GM12874 (cell line): ENCODE measurements at regions not wholly inside any gene's neighbourhood (a gene's known extent, or its start where the extent isn't known, plus 50 kb on each side); places are given as distances from the start of the nearest gene placed in this dataset.

Experiments used
- CTCF ChIP-seq: IDR thresholded peaks from 2 replicates; pipeline ENCODE4 v1.5.1; 2011; ENCODE audit warnings: low read depth, mild to moderate bottlenecking, control low read depth, low read length, moderate library complexity; ENCODE audit not compliant: insufficient read depth

DNA sequence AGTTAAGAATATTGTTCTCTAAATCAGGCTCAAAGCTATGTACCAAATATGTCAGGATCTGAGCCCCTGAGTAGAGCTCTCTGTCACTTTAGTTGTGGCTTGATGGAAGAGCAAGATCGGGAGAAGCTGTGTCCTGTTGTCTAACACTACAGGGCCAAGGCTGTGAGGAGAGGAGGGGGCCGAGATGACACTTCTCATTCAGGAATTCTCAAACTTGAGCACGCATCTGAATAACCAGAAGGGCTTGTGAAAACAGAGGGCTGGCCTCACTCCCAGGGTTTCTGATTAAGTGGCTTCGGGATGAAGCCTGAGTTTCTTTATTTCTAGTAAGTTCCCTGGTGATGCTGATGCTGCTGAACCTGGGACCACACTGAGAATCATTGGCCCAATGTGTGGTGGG is 209.2 kb upstream of the DAB1 start:
- TF ChIP-seq CTCF = no peak

DNA sequence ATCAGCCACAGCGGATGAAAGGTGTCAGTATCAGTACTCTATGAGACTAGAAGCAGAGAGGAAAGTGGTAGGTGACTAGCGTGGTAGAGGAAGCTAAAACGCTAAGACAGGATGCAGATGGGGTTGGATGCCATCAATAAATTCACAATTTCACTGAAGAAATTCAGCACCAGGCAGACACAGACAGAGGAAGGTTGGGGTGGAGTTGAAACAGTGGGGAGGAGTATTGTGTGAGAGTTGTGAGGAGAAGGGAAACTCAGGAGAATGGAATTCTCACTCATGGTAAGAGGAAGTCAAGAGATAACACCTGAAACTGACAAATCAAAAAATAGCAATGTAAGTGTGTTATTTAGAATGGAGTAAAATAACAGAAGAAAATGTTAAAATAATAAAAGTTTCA is 208.5 kb upstream of the DAB1 start:
- TF ChIP-seq CTCF = no peak

DNA sequence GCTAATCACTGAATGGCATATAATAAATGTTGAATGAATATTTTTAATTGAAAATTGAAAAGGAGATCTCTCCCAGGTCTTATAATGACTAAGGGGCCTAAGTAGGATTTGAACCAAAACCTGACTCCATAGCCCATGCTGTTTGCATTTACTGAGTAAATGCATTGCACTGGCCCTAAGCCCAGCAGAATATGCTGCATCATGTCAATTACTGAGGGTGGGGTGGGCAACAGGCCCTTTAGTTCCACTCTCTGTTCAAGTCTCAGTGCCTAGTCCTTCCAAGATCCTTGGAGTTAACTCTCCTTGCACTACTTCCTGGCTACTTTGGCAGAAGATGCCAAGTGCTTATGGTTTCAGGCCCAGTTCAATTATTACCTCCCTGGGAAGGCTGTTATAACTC is 203.8 kb upstream of the DAB1 start:
- no peak for TF ChIP-seq CTCF

DNA sequence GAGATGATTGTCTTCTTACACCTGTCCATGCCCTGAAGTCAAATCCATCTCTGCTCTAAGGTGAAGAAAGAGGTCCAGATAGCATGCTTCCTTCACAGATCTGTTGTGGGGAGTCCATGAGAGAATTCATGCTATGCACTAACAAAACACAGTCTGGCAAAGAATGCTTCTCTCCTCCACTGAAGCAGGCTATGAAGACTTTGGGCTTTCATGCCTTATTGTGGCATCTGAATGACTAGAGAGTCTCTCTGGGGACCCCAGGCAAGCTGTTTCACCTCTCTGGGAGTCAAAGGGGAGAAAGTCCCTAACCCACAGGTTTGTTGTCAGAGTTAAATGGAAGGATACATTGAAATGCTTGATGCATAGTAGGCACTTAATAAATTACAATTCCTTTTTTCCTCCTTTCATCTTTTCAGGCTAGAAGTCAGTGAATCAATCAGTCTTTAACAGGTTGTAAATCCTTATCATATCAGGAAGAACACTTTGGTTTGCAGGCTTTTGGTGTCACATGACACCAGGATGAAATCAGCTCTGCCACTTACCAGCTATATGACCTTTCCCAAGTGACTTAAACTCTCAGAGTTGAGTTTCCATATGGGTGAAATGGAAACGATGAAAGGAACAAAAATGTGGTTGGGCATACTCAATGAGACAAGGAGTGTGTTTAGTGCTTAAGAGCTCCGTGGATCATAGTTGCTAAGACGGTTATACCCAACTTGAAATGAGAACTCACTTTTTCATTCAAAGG is 200.1 kb upstream of the DAB1 start:
- TF ChIP-seq CTCF = no peak

DNA sequence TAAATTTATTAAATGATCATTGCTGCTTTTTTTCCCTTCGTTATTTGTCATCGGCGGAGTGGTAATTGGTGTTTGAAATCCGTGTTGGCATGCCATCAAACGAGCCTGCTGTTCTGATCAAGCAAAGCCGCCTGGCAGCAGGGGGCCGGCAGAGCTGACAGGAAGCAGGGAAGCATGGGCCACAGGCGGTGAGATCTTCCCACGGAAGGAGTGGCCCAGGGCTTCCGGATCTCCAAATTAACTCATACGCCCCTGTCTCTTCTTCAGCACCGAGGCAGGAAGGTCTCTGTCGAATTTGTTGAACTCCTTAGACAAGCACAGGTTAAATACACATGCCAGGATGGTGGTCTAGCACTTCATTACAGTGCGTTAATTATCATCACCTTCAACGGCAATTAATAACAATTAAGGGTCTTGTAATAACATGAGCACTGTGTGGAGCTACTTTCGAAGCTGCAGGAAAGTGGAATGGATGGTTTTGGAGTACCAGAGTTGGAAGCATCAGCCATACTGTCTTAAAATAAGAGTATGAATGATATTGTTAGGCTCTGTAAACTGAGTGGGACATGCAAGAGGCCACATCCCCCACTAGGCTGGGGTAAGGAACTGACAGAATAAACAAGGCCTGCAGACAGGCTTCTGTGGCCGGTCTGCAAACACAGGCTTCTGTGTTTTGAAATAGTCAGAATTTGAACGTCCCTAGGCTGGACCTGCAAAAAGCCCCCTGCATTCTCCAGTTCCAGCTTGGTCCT is 199.4 kb upstream of the DAB1 start:
- no peak for TF ChIP-seq CTCF

- no peak for TF ChIP-seq CTCF
Observed at GRCh38 chr1:57621776-57622175, 197.9 kb upstream of the DAB1 start.

- TF ChIP-seq CTCF = no peak
Observed at GRCh38 chr1:57620605-57621004, 196.7 kb upstream of the DAB1 start.
